GM23338 (cell line): ENCODE measurements at regions not wholly inside any gene's neighbourhood (a gene's known extent, or its start where the extent isn't known, plus 50 kb on each side); places are given as distances from the start of the nearest gene placed in this dataset.

Source experiments
- ATAC-seq: fragments of 200-7000 bp; cut with Tn5 transposase; 3 replicates; pipeline ENCODE4 v1.9.1; 2020
- DNase-seq: peaks from one replicate; pipeline ENCODE4 v3.0.0-alpha.2; 2015; ENCODE audit warnings: low spot score
- H2AFZ ChIP-seq: fragments of 200-600 bp; sonication (generic); 2 replicates; pipeline ENCODE4 v1.8.0; 2016; ENCODE audit warnings: antibody characterized with exemption, mild to moderate bottlenecking, moderate library complexity
- H3F3A ChIP-seq: fragments of 200-600 bp; sonication (generic); replicated peaks from 2 replicates; pipeline ENCODE4 v1.8.0; 2017; ENCODE audit warnings: antibody characterized with exemption, mixed run types, low read depth
- H3K27ac ChIP-seq: fragments of 200-600 bp; sonication (generic); 2 replicates; pipeline ENCODE4 v1.6.1; 2016; ENCODE audit warnings: low read depth
- H3K27me3 ChIP-seq: fragments of 200-600 bp; sonication (generic); 2 replicates; pipeline ENCODE4 v1.8.0; 2016; ENCODE audit warnings: mild to moderate bottlenecking, mixed run types, moderate library complexity; ENCODE audit not compliant: insufficient read depth
- H3K36me3 ChIP-seq: fragments of 200-600 bp; sonication (generic); 2 replicates; pipeline ENCODE4 v1.8.0; 2016; ENCODE audit warnings: mild to moderate bottlenecking; ENCODE audit not compliant: insufficient read depth
- H3K4me1 ChIP-seq: fragments of 200-600 bp; sonication (generic); 2 replicates; pipeline ENCODE4 v1.8.0; 2016; ENCODE audit warnings: mild to moderate bottlenecking, moderate library complexity; ENCODE audit not compliant: insufficient read depth
- H3K4me2 ChIP-seq: fragments of 200-600 bp; sonication (generic); 2 replicates; pipeline ENCODE4 v1.7.1; 2017; ENCODE audit warnings: mixed run types
- H3K4me3 ChIP-seq: fragments of 200-600 bp; sonication (generic); 2 replicates; pipeline ENCODE4 v1.6.1; 2016; ENCODE audit warnings: mixed run types
- H3K79me2 ChIP-seq: fragments of 200-600 bp; sonication (generic); replicated peaks from 2 replicates; pipeline ENCODE4 v1.8.0; 2017; ENCODE audit warnings: mild to moderate bottlenecking; ENCODE audit not compliant: insufficient read depth
- H3K9me2 ChIP-seq: fragments of 200-600 bp; sonication (generic); 2 replicates; pipeline ENCODE4 v1.8.0; 2017; ENCODE audit not compliant: insufficient read depth
- H4K20me1 ChIP-seq: fragments of 200-600 bp; sonication (generic); replicated peaks from 2 replicates; pipeline ENCODE4 v1.8.0; 2017; ENCODE audit warnings: mild to moderate bottlenecking; ENCODE audit not compliant: insufficient read depth
- H3K27ac Mint-ChIP-seq: 2 replicates; pipeline ENCODE4 v1.8.0; 2020; ENCODE audit warnings: inconsistent platforms, mild to moderate bottlenecking, moderate library complexity, mixed read lengths
- H3K27me3 Mint-ChIP-seq: 3 replicates; pipeline ENCODE4 v1.8.0; 2022; ENCODE audit warnings: low read depth, mild to moderate bottlenecking, moderate library complexity, mixed read lengths, inconsistent platforms; ENCODE audit not compliant: insufficient read depth, poor library complexity
- H3K36me3 Mint-ChIP-seq: 3 replicates; pipeline ENCODE4 v1.8.0; 2021; ENCODE audit warnings: low read depth, mild to moderate bottlenecking, inconsistent platforms, moderate library complexity, mixed read lengths
- H3K4me1 Mint-ChIP-seq: 3 replicates; pipeline ENCODE4 v1.8.0; 2020; ENCODE audit warnings: mild to moderate bottlenecking, inconsistent platforms, mixed read lengths
- H3K4me3 Mint-ChIP-seq: 3 replicates; pipeline ENCODE4 v1.8.0; 2021; ENCODE audit warnings: moderate library complexity, mild to moderate bottlenecking, inconsistent platforms, mixed read lengths
- H3K9me3 Mint-ChIP-seq: 3 replicates; pipeline ENCODE4 v1.8.0; 2020; ENCODE audit warnings: moderate library complexity, mild to moderate bottlenecking, inconsistent platforms, mixed read lengths
- EZH2 ChIP-seq: fragments of 200-600 bp; sonication (generic); IDR thresholded peaks from one replicate; pipeline ENCODE4 v1.8.0; 2017; ENCODE audit warnings: antibody characterized with exemption, mild to moderate bottlenecking, low read depth; ENCODE audit not compliant: unreplicated experiment
- EZH2phosphoT487 ChIP-seq: fragments of 200-600 bp; sonication (generic); IDR thresholded peaks from one replicate; pipeline ENCODE4 v1.8.1; 2018; ENCODE audit warnings: antibody characterized with exemption; ENCODE audit not compliant: unreplicated experiment
- JUNB ChIP-seq: IDR thresholded peaks from one replicate; pipeline ENCODE4 v1.6.1; 2016; ENCODE audit warnings: antibody characterized with exemption; ENCODE audit not compliant: unreplicated experiment
- NANOG ChIP-seq: IDR thresholded peaks from 2 replicates; pipeline ENCODE4 v1.6.1; 2016; ENCODE audit warnings: antibody characterized with exemption, borderline replicate concordance
- POLR2AphosphoS5 ChIP-seq: IDR thresholded peaks from 2 replicates; pipeline ENCODE4 v1.6.1; 2016; ENCODE audit warnings: antibody characterized with exemption, low read depth
- STAT1 ChIP-seq: IDR thresholded peaks from one replicate; pipeline ENCODE4 v1.6.1; 2016; ENCODE audit warnings: antibody characterized with exemption; ENCODE audit not compliant: unreplicated experiment
- ZNF114 ChIP-seq: fragments of 250-450 bp; sonication (Bioruptor Pico); IDR thresholded peaks from 2 replicates; pipeline ENCODE4 v1.5.0; 2020; ENCODE audit warnings: mild to moderate bottlenecking, moderate library complexity
- ZNF331 ChIP-seq: fragments of 250-450 bp; sonication (Bioruptor Pico); IDR thresholded peaks from 2 replicates; pipeline ENCODE4 v1.5.0; 2020; ENCODE audit warnings: low read depth, mild to moderate bottlenecking, moderate library complexity
- TF ChIP-seq, protein P1 (sequence below), 2 experiments: fragments of 200-600 bp in 1 of 2; sonication (generic) in 1 of 2; conservative IDR thresholded peaks; 2 replicates each; pipeline versions ENCODE4 v1.5.1 to v1.6.1; 2016 to 2017; ENCODE audit warnings: antibody characterized with exemption in 2 of 2, low read depth in 2 of 2, mild to moderate bottlenecking in 2 of 2, moderate library complexity in 1 of 2
- TF ChIP-seq, protein P2 (sequence below): IDR thresholded peaks from one replicate; pipeline ENCODE4 v1.6.1; 2018; ENCODE audit warnings: antibody characterized with exemption; ENCODE audit not compliant: unreplicated experiment
- TF ChIP-seq, protein P3 (sequence below): fragments of 250-450 bp; sonication (Bioruptor Pico); IDR thresholded peaks from 2 replicates; pipeline ENCODE4 v1.5.0; 2020; ENCODE audit warnings: mild to moderate bottlenecking, moderate library complexity
- TF ChIP-seq, protein P4 (sequence below): IDR thresholded peaks from 2 replicates; pipeline ENCODE4 v1.6.1; 2016; ENCODE audit warnings: antibody characterized with exemption

DNA sequence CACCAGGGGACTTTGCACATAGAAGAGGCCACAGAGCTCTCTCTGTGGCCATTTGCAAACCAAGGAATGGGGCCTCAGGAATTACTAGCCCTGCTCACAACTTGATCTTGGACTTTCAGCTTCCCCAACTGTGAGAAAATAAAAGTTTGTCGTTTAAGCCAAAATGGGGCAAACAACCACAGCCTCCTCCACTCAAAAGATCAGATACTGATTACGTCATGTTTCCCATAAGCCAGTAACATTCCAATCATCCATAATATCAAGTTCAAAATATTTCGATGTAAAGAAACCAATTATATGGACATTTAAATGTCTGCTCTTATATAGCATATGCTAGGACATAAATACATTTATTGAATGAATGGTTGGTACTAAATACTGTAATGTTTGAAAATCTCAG, 307.5 kb upstream of the HAND2 start:
- H3K9me3 Mint-ChIP-seq: peaks cover 6% of the 10 kb centered on the region
- no peaks in the 10 kb centered on the region; the same call in 1 of the 2 replicates for H3K36me3 ChIP-seq
- no peaks in the 10 kb centered on the region for H3K79me2 ChIP-seq
- H3K27me3 Mint-ChIP-seq: peaks cover 2% of the 10 kb centered on the region
- no peak overlapping the region for H3K4me3 Mint-ChIP-seq
- H2AFZ ChIP-seq: no peak overlapping the region
- no peak overlapping the region for H3K4me3 ChIP-seq
- H3K4me1 ChIP-seq: 0 out of 2 replicates have a peak, but pooled peaks cover 6% of the 10 kb centered on the region
- ATAC-seq: peak; percentile 44; the same call in 2 of the 3 replicates
- no peak for DNase-seq
- H3K27ac Mint-ChIP-seq: no peak overlapping the region
- TF ChIP-seq EZH2phosphoT487 (no peak), JUNB (no peak), STAT1 (no peak), NANOG (no peak), POLR2AphosphoS5 (no peak), ZNF331 (CRISPR knock-in tag) (no peak), ZNF114 (CRISPR knock-in tag) (no peak), EZH2 (no peak)
- TF ChIP-seq, protein P1, sequence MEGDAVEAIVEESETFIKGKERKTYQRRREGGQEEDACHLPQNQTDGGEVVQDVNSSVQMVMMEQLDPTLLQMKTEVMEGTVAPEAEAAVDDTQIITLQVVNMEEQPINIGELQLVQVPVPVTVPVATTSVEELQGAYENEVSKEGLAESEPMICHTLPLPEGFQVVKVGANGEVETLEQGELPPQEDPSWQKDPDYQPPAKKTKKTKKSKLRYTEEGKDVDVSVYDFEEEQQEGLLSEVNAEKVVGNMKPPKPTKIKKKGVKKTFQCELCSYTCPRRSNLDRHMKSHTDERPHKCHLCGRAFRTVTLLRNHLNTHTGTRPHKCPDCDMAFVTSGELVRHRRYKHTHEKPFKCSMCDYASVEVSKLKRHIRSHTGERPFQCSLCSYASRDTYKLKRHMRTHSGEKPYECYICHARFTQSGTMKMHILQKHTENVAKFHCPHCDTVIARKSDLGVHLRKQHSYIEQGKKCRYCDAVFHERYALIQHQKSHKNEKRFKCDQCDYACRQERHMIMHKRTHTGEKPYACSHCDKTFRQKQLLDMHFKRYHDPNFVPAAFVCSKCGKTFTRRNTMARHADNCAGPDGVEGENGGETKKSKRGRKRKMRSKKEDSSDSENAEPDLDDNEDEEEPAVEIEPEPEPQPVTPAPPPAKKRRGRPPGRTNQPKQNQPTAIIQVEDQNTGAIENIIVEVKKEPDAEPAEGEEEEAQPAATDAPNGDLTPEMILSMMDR (conservative IDR thresholded peaks at IDR 0.05; ENCODE audit: low read depth in 2 of 2): no peak
- TF ChIP-seq, protein P2, sequence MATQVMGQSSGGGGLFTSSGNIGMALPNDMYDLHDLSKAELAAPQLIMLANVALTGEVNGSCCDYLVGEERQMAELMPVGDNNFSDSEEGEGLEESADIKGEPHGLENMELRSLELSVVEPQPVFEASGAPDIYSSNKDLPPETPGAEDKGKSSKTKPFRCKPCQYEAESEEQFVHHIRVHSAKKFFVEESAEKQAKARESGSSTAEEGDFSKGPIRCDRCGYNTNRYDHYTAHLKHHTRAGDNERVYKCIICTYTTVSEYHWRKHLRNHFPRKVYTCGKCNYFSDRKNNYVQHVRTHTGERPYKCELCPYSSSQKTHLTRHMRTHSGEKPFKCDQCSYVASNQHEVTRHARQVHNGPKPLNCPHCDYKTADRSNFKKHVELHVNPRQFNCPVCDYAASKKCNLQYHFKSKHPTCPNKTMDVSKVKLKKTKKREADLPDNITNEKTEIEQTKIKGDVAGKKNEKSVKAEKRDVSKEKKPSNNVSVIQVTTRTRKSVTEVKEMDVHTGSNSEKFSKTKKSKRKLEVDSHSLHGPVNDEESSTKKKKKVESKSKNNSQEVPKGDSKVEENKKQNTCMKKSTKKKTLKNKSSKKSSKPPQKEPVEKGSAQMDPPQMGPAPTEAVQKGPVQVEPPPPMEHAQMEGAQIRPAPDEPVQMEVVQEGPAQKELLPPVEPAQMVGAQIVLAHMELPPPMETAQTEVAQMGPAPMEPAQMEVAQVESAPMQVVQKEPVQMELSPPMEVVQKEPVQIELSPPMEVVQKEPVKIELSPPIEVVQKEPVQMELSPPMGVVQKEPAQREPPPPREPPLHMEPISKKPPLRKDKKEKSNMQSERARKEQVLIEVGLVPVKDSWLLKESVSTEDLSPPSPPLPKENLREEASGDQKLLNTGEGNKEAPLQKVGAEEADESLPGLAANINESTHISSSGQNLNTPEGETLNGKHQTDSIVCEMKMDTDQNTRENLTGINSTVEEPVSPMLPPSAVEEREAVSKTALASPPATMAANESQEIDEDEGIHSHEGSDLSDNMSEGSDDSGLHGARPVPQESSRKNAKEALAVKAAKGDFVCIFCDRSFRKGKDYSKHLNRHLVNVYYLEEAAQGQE: no peak
- TF ChIP-seq, protein P3, sequence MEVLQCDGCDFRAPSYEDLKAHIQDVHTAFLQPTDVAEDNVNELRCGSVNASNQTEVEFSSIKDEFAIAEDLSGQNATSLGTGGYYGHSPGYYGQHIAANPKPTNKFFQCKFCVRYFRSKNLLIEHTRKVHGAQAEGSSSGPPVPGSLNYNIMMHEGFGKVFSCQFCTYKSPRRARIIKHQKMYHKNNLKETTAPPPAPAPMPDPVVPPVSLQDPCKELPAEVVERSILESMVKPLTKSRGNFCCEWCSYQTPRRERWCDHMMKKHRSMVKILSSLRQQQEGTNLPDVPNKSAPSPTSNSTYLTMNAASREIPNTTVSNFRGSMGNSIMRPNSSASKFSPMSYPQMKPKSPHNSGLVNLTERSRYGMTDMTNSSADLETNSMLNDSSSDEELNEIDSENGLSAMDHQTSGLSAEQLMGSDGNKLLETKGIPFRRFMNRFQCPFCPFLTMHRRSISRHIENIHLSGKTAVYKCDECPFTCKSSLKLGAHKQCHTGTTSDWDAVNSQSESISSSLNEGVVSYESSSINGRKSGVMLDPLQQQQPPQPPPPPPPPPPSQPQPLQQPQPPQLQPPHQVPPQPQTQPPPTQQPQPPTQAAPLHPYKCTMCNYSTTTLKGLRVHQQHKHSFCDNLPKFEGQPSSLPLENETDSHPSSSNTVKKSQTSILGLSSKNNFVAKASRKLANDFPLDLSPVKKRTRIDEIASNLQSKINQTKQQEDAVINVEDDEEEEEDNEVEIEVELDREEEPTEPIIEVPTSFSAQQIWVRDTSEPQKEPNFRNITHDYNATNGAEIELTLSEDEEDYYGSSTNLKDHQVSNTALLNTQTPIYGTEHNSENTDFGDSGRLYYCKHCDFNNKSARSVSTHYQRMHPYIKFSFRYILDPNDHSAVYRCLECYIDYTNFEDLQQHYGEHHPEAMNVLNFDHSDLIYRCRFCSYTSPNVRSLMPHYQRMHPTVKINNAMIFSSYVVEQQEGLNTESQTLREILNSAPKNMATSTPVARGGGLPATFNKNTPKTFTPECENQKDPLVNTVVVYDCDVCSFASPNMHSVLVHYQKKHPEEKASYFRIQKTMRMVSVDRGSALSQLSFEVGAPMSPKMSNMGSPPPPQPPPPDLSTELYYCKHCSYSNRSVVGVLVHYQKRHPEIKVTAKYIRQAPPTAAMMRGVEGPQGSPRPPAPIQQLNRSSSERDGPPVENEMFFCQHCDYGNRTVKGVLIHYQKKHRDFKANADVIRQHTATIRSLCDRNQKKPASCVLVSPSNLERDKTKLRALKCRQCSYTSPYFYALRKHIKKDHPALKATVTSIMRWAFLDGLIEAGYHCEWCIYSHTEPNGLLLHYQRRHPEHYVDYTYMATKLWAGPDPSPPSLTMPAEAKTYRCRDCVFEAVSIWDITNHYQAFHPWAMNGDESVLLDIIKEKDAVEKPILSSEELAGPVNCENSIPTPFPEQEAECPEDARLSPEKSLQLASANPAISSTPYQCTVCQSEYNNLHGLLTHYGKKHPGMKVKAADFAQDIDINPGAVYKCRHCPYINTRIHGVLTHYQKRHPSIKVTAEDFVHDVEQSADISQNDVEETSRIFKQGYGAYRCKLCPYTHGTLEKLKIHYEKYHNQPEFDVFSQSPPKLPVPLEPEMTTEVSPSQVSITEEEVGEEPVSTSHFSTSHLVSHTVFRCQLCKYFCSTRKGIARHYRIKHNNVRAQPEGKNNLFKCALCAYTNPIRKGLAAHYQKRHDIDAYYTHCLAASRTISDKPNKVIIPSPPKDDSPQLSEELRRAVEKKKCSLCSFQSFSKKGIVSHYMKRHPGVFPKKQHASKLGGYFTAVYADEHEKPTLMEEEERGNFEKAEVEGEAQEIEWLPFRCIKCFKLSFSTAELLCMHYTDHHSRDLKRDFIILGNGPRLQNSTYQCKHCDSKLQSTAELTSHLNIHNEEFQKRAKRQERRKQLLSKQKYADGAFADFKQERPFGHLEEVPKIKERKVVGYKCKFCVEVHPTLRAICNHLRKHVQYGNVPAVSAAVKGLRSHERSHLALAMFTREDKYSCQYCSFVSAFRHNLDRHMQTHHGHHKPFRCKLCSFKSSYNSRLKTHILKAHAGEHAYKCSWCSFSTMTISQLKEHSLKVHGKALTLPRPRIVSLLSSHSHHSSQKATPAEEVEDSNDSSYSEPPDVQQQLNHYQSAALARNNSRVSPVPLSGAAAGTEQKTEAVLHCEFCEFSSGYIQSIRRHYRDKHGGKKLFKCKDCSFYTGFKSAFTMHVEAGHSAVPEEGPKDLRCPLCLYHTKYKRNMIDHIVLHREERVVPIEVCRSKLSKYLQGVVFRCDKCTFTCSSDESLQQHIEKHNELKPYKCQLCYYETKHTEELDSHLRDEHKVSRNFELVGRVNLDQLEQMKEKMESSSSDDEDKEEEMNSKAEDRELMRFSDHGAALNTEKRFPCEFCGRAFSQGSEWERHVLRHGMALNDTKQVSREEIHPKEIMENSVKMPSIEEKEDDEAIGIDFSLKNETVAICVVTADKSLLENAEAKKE (CRISPR knock-in tag): no peak
- TF ChIP-seq, protein P4, sequence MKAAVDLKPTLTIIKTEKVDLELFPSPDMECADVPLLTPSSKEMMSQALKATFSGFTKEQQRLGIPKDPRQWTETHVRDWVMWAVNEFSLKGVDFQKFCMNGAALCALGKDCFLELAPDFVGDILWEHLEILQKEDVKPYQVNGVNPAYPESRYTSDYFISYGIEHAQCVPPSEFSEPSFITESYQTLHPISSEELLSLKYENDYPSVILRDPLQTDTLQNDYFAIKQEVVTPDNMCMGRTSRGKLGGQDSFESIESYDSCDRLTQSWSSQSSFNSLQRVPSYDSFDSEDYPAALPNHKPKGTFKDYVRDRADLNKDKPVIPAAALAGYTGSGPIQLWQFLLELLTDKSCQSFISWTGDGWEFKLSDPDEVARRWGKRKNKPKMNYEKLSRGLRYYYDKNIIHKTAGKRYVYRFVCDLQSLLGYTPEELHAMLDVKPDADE: no peak
- H3K27ac ChIP-seq: no peak overlapping the region
- H3K27me3 ChIP-seq: no peaks in the 10 kb centered on the region
- H3K9me2 ChIP-seq: 0 out of 2 replicates have a peak, but pooled peaks cover 7% of the 10 kb centered on the region
- no peak overlapping the region for H3K4me2 ChIP-seq
- H3K4me1 Mint-ChIP-seq: peaks cover 8% of the 10 kb centered on the region
- H3K36me3 Mint-ChIP-seq: peaks cover under 1% of the 10 kb centered on the region; the same call in 1 of the 3 replicates
- H4K20me1 ChIP-seq: no peaks in the 10 kb centered on the region
- no peaks in the 10 kb centered on the region for H3F3A ChIP-seq
